ENCODE measurements at regions not wholly inside any gene's neighbourhood (a gene's known extent, or its start where the extent isn't known, plus 50 kb on each side); places are given as distances from the start of the nearest gene placed in this dataset.
A peak's percentile ranks its signal among the peaks of the same experiment; 100 is the strongest.
"Not testable (repeated sequence)": the region's sequence is repeated elsewhere in the genome, so short reads cannot be mapped to it uniquely, and the experiment has no call there.

GRCh38 chr15:31718625-31719024 is 311.7 kb upstream of the CHRNA7 start:
- H3K36me3 Mint-ChIP-seq (ENCODE audit: low read depth); H3K27ac Mint-ChIP-seq; H3K27me3 Mint-ChIP-seq (ENCODE audit: low read depth); H3K9me3 Mint-ChIP-seq; H3K4me3 Mint-ChIP-seq; H3K4me1 Mint-ChIP-seq: not testable (repeated sequence)

- not testable (repeated sequence) for H3K4me3 Mint-ChIP-seq; H3K9me3 Mint-ChIP-seq; H3K36me3 Mint-ChIP-seq (ENCODE audit: low read depth); H3K27ac Mint-ChIP-seq; H3K27me3 Mint-ChIP-seq (ENCODE audit: low read depth); H3K4me1 Mint-ChIP-seq
Measured at GRCh38 chr15:31719396-31720022, 310.8 kb upstream of the CHRNA7 start.

GRCh38 chr15:31723019-31723418 is 307.3 kb upstream of the CHRNA7 start:
- not testable (repeated sequence) for H3K27me3 Mint-ChIP-seq (ENCODE audit: low read depth); H3K4me1 Mint-ChIP-seq; H3K4me3 Mint-ChIP-seq; H3K27ac Mint-ChIP-seq; H3K36me3 Mint-ChIP-seq (ENCODE audit: low read depth); H3K9me3 Mint-ChIP-seq

- not testable (repeated sequence) for H3K27me3 Mint-ChIP-seq (ENCODE audit: low read depth); H3K9me3 Mint-ChIP-seq; H3K36me3 Mint-ChIP-seq (ENCODE audit: low read depth); H3K27ac Mint-ChIP-seq; H3K4me3 Mint-ChIP-seq; H3K4me1 Mint-ChIP-seq
Measured at GRCh38 chr15:31724903-31725302, 305.4 kb upstream of the CHRNA7 start.

- not testable (repeated sequence) for H3K9me3 Mint-ChIP-seq; H3K36me3 Mint-ChIP-seq (ENCODE audit: low read depth); H3K4me1 Mint-ChIP-seq; H3K4me3 Mint-ChIP-seq; H3K27me3 Mint-ChIP-seq (ENCODE audit: low read depth); H3K27ac Mint-ChIP-seq
Measured at GRCh38 chr15:31725619-31726018, 304.7 kb upstream of the CHRNA7 start.

GRCh38 chr15:31727612-31728011 is 302.7 kb upstream of the CHRNA7 start:
- H3K27ac Mint-ChIP-seq, result no peak overlapping the region
- H3K27me3 Mint-ChIP-seq (ENCODE audit: low read depth), result peaks cover 4% of the 10 kb centered on the region
- H3K4me1 Mint-ChIP-seq, result no peaks in the 10 kb centered on the region
- H3K4me3 Mint-ChIP-seq, result no peak overlapping the region
- no peak for TF ChIP-seq CTCF (IDR thresholded peaks at IDR 0.05; ENCODE audit: unreplicated experiment in 3 of 3)
- no peaks in the 10 kb centered on the region for H3K36me3 Mint-ChIP-seq (ENCODE audit: low read depth)
- no peaks in the 10 kb centered on the region for H3K9me3 Mint-ChIP-seq

- H3K27ac Mint-ChIP-seq, result peak overlapping the region in 1 of 3 experiments; percentile 2
- H3K4me1 Mint-ChIP-seq, result no peaks in the 10 kb centered on the region
- H3K27me3 Mint-ChIP-seq (ENCODE audit: low read depth), result peaks cover 4% of the 10 kb centered on the region
- TF ChIP-seq CTCF (IDR thresholded peaks at IDR 0.05; ENCODE audit: unreplicated experiment in 3 of 3), result no peak
- H3K9me3 Mint-ChIP-seq, result peaks cover 6% of the 10 kb centered on the region
- no peak overlapping the region for H3K4me3 Mint-ChIP-seq
- H3K36me3 Mint-ChIP-seq (ENCODE audit: low read depth), result no peaks in the 10 kb centered on the region
Measured at GRCh38 chr15:31732726-31733125, 297.6 kb upstream of the CHRNA7 start.

- H3K27ac Mint-ChIP-seq, result no peak overlapping the region
- no peak for TF ChIP-seq CTCF (IDR thresholded peaks at IDR 0.05; ENCODE audit: unreplicated experiment in 3 of 3)
- H3K27me3 Mint-ChIP-seq (ENCODE audit: low read depth), result peaks cover 5% of the 10 kb centered on the region
- no peak overlapping the region for H3K4me3 Mint-ChIP-seq
- H3K36me3 Mint-ChIP-seq (ENCODE audit: low read depth), result no peaks in the 10 kb centered on the region
- no peaks in the 10 kb centered on the region for H3K4me1 Mint-ChIP-seq
- H3K9me3 Mint-ChIP-seq, result peaks cover 6% of the 10 kb centered on the region
Measured at GRCh38 chr15:31733424-31733823, 296.9 kb upstream of the CHRNA7 start.

GRCh38 chr15:31740203-31740602 is 290.1 kb upstream of the CHRNA7 start:
- Mint-ChIP-seq H3K4me3 (no peak overlapping the region), H3K27ac (peak overlapping the region in 2 of 3 experiments; percentile 61 to 74), H3K36me3 (ENCODE audit: low read depth) (peaks cover 3% of the 10 kb centered on the region), H3K27me3 (ENCODE audit: low read depth) (peaks cover 5% of the 10 kb centered on the region), H3K4me1 (peaks cover 10% of the 10 kb centered on the region), H3K9me3 (peaks cover 24% of the 10 kb centered on the region)
- TF ChIP-seq CTCF (IDR thresholded peaks at IDR 0.05; ENCODE audit: unreplicated experiment in 3 of 3), result no peak
